ENCODE measurements at regions not wholly inside any gene's neighbourhood (a gene's known extent, or its start where the extent isn't known, plus 50 kb on each side); places are given as distances from the start of the nearest gene placed in this dataset.

DNA sequence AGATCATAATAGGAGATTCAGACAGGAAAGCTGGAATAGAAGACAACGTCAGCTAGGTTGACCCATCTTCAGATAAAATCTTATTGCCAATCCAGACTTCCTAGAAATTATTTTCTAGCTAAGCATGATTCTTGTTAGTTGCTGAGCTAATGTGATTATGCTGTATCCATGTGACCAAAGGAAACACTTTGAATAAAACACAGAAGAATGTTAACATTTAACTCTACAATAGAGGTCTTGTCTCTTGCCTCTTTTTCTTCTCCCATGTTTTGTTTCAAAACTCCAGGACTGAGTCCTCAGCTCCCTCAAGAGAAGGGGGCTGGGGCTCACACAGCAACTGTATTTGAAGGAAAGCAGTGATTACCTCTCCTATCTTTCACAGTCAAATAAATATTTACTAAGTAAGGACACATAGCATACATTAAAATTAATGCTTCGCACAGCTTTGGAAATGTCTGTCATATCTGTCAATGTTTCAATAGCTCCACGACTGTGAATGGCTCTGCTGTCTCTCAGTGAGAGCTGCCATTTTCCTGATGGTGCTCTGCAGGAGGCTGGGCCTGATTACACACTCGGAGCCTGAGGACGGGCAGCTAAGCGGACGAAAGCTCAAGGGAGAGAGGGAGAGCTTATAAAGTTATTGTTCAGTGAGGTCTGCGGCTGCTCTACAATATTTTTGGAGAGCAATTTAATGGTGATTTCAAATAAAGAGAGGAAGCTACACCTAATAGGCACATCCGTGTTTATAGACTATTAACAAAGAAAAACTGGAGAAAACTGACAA lies 64.8 kb upstream of the ZNF462 start:
- Histone ChIP-seq H3K14ac (ENCODE audit: insufficient read length) (no peak overlapping the region), H3K9ac (replicated peaks in 1 of 4; ENCODE audit: extremely low read depth in 1 of 4, low read depth in 3 of 4, low read length in 3 of 4) (no peak overlapping the region), H2BK20ac (ENCODE audit: low read length) (no peak overlapping the region), H2AK5ac (ENCODE audit: low read depth, low read length) (no peak overlapping the region), H2BK5ac (ENCODE audit: low read depth, low read length) (no peak overlapping the region), H3K23ac (ENCODE audit: insufficient read length) (no peak overlapping the region), H4K5ac (ENCODE audit: insufficient read length, low read depth, low read length) (no peak overlapping the region), H3K4me1 (replicated peaks in 1 of 4; ENCODE audit: control insufficient read depth in 3 of 4, insufficient read depth in 4 of 4, low read length in 3 of 4) (no peaks in the 10 kb centered on the region), H3K4ac (replicated peaks; ENCODE audit: insufficient read length, low read depth, low read length) (no peak overlapping the region), H2BK120ac (replicated peaks; ENCODE audit: low read depth, low read length) (no peak overlapping the region), H2AFZ (ENCODE audit: low read length) (no peak overlapping the region; the same call in 1 of the 2 replicates), H4K91ac (replicated peaks; ENCODE audit: insufficient read length, low read length) (no peak overlapping the region), H4K8ac (ENCODE audit: extremely low read depth, insufficient read depth, low read length) (no peak overlapping the region), H3K27me3 (replicated peaks in 1 of 4; ENCODE audit: control insufficient read depth in 3 of 4, extremely low read depth in 1 of 4, insufficient read depth in 3 of 4, low read length in 3 of 4) (no peaks in the 10 kb centered on the region), H3K79me2 (ENCODE audit: control insufficient read depth in 1 of 2, insufficient read depth in 2 of 2, low read length in 2 of 2) (no peaks in the 10 kb centered on the region), H2BK12ac (ENCODE audit: low read depth, low read length) (no peak overlapping the region), H3K79me1 (ENCODE audit: low read depth, low read length) (no peaks in the 10 kb centered on the region), H3K9me3 (ENCODE audit: insufficient read depth in 2 of 2, low read depth in 1 of 2, low read length in 1 of 2) (no peaks in the 10 kb centered on the region), H4K20me1 (replicated peaks in 1 of 2; ENCODE audit: control insufficient read depth in 1 of 2, insufficient read depth in 2 of 2, low read length in 2 of 2) (no peaks in the 10 kb centered on the region), H3K23me2 (ENCODE audit: low read depth, low read length) (no peaks in the 10 kb centered on the region), H3K56ac (replicated peaks; ENCODE audit: insufficient read length, low read depth, low read length) (no peak overlapping the region), H3K27ac (ENCODE audit: low read depth, low read length) (no peak overlapping the region), H3K4me3 (ENCODE audit: extremely low read depth in 1 of 4, insufficient read depth in 2 of 4, low read depth in 3 of 4, low read length in 4 of 4) (no peak overlapping the region), H2BK15ac (ENCODE audit: low read length) (no peak overlapping the region), H3K4me2 (ENCODE audit: insufficient read depth in 1 of 2, low read depth in 2 of 2, low read length in 2 of 2) (no peak overlapping the region), H3K36me3 (ENCODE audit: control insufficient read depth in 2 of 4, insufficient read depth in 4 of 4, low read length in 3 of 4) (no peaks in the 10 kb centered on the region), H3K18ac (ENCODE audit: extremely low read depth, low read length) (no peak overlapping the region)
- ChIA-PET CTCF (ENCODE audit: partially characterized antibody) (no interaction called here), POLR2A (ENCODE audit: partially characterized antibody) (no interaction called here)
- DNase-seq (ENCODE audit: low read depth in 1 of 2, low spot score in 2 of 2) = no peak
- FAIRE-seq = no peak
- WGBS, 2 experiments (ENCODE audit: extremely low coverage in 1 of 2, insufficient coverage in 1 of 2, insufficient read length in 1 of 2, insufficient replicate concordance in 2 of 2, low coverage in 1 of 2, low lambda C conversion rate in 2 of 2, missing lambda C conversion rate in 1 of 2) = 93% methylated on average over 9 of the region's 9 CpGs; no CpG with 5 or more reads in 1 of the 2 experiments
- TF ChIP-seq, protein P1, sequence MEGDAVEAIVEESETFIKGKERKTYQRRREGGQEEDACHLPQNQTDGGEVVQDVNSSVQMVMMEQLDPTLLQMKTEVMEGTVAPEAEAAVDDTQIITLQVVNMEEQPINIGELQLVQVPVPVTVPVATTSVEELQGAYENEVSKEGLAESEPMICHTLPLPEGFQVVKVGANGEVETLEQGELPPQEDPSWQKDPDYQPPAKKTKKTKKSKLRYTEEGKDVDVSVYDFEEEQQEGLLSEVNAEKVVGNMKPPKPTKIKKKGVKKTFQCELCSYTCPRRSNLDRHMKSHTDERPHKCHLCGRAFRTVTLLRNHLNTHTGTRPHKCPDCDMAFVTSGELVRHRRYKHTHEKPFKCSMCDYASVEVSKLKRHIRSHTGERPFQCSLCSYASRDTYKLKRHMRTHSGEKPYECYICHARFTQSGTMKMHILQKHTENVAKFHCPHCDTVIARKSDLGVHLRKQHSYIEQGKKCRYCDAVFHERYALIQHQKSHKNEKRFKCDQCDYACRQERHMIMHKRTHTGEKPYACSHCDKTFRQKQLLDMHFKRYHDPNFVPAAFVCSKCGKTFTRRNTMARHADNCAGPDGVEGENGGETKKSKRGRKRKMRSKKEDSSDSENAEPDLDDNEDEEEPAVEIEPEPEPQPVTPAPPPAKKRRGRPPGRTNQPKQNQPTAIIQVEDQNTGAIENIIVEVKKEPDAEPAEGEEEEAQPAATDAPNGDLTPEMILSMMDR (IDR thresholded peaks at IDR 0.05; ENCODE audit: control extremely low read depth in 1 of 3, insufficient read depth in 1 of 3, low read depth in 1 of 3, low read length in 3 of 3) = no peak
- TF ChIP-seq GTF2F1 (IDR thresholded peaks at IDR 0.05; ENCODE audit: borderline replicate concordance, low read depth, low read length) (no peak), CBX8 (IDR thresholded peaks at IDR 0.05; ENCODE audit: borderline replicate concordance, low read depth, low read length) (no peak), ZNF274 (IDR thresholded peaks at IDR 0.05; ENCODE audit: borderline replicate concordance, extremely low read depth, low read length) (no peak), TCF12 (IDR thresholded peaks at IDR 0.05; ENCODE audit: low read depth, low read length) (no peak), TAF1 (IDR thresholded peaks at IDR 0.05; ENCODE audit: low read depth, low read length) (no peak), BRCA1 (IDR thresholded peaks at IDR 0.05; ENCODE audit: low read depth, low read length) (no peak), ASH2L (IDR thresholded peaks at IDR 0.05; ENCODE audit: low read length) (no peak), RXRA (IDR thresholded peaks at IDR 0.05; ENCODE audit: insufficient read depth, low read depth, low read length) (no peak), CEBPB (IDR thresholded peaks at IDR 0.05; ENCODE audit: low read depth, low read length) (no peak), TBP (IDR thresholded peaks at IDR 0.05; ENCODE audit: low read depth, low read length) (no peak)

All from H1 (cell line).